ENCODE measurements at regions not wholly inside any gene's neighbourhood (a gene's known extent, or its start where the extent isn't known, plus 50 kb on each side); places are given as distances from the start of the nearest gene placed in this dataset.

DNA sequence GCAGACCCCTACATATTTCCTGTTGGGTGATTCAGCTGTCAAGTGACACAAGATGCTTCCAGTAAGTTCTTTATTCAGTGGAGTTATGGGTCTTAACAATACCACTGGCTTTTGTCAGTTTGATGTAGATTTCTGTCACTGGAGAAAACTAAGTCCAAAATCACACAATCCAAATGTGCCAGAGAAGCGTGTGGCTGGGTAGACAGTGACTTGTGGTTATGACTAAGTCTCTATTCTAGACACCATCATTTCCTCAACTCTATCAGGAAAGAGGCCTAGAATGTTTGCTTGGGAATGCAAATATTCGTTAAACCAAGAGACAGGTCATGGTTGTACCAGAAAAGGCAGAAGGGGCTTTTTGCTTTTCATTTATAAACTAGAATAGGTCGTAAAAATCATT lies 54.4 kb upstream of the HS3ST1 start:
- DNase-seq (ENCODE audit: low read depth) = no peak
- TF ChIP-seq, protein P1, sequence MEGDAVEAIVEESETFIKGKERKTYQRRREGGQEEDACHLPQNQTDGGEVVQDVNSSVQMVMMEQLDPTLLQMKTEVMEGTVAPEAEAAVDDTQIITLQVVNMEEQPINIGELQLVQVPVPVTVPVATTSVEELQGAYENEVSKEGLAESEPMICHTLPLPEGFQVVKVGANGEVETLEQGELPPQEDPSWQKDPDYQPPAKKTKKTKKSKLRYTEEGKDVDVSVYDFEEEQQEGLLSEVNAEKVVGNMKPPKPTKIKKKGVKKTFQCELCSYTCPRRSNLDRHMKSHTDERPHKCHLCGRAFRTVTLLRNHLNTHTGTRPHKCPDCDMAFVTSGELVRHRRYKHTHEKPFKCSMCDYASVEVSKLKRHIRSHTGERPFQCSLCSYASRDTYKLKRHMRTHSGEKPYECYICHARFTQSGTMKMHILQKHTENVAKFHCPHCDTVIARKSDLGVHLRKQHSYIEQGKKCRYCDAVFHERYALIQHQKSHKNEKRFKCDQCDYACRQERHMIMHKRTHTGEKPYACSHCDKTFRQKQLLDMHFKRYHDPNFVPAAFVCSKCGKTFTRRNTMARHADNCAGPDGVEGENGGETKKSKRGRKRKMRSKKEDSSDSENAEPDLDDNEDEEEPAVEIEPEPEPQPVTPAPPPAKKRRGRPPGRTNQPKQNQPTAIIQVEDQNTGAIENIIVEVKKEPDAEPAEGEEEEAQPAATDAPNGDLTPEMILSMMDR (IDR thresholded peaks at IDR 0.05; ENCODE audit: control insufficient read depth, insufficient read depth, low read depth, low read length, missing control alignments) = no peak
- no peak overlapping the region for H3K4me3 ChIP-seq (ENCODE audit: control insufficient read depth, low read depth, low read length)

DNA sequence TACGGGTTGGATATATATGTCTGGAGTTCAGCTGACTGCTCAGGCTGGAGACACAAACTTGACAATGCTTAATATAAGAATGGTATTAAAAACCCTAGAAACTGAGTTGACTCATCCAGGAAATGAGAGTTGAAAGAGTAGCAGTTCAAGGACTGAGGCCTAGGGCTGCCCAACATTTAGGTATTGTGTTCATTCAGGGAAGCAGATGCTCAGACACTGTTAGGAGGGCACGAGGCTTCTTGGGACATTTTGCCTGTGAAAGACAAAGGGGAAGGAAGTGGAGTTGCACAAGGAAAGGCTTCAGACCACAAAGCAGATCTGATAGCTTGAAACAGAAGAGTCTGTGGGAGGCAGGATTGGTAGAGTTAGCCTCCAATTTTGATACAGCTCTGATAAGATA lies 52.0 kb upstream of the HS3ST1 start:
- TF ChIP-seq, protein P1 (IDR thresholded peaks at IDR 0.05; ENCODE audit: control insufficient read depth, insufficient read depth, low read depth, low read length, missing control alignments) = no peak
- DNase-seq (ENCODE audit: low read depth) = no peak

More for the DNA sequence above, 52.0 kb upstream of the HS3ST1 start:
- H3K4me3 ChIP-seq (ENCODE audit: control insufficient read depth, low read depth, low read length) = no peak overlapping the region
